ENCODE measurements at regions not wholly inside any gene's neighbourhood (a gene's known extent, or its start where the extent isn't known, plus 50 kb on each side); places are given as distances from the start of the nearest gene placed in this dataset.
"Not testable (repeated sequence)": the region's sequence is repeated elsewhere in the genome, so short reads cannot be mapped to it uniquely, and the experiment has no call there.

DNA sequence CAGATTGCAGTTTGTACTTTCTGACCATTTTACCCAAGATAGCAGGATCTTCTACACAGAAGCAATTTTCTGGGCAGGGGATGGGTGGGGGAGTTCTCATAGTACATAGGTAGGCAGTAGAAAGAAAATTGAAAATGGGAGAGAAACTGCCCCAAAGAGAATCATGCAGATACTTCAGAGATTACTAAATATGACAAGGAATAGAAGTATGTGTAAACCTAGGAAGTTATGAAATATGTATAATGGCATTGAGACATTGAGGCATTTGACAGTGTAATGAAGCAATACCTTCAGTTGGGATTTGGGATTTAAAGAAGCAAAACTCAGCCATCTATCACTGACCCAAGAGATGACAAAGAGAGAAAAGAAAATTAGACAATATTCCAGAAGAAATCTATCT is 233.0 kb downstream of the PTN start:
- H2AFZ ChIP-seq (ENCODE audit: low read depth): no peak overlapping the region
- peak; percentile 2; the same call in 1 of the 2 replicates for TF ChIP-seq GATA2 (CRISPR knock-in tag; IDR thresholded peaks at IDR 0.05)
- TF ChIP-seq NRF1 (IDR thresholded peaks at IDR 0.05; ENCODE audit: low read depth, low read length): no peak

GRCh38 chr7:137110091-137110509 is 233.4 kb downstream of the PTN start:
- Histone ChIP-seq H3K4me3 (ENCODE audit: low read depth in 2 of 2, low read length in 1 of 2) (no peak overlapping the region), H3K9ac (no peak overlapping the region), H3K27me3 (ENCODE audit: insufficient read depth) (no peaks in the 10 kb centered on the region), H3K27ac (ENCODE audit: low read depth in 2 of 2, low read length in 1 of 2) (no peak overlapping the region), H3K4me2 (no peak overlapping the region), H3K9me3 (no peaks in the 10 kb centered on the region), H3F3A (replicated peaks; ENCODE audit: insufficient read depth) (no peaks in the 10 kb centered on the region), H4K20me1 (ENCODE audit: insufficient read depth) (no peaks in the 10 kb centered on the region), H3K9me2 (no peaks in the 10 kb centered on the region), H2AFZ (ENCODE audit: low read depth) (no peak overlapping the region), H3K4me1 (ENCODE audit: control insufficient read depth in 1 of 2, insufficient read depth in 2 of 2, low read depth in 1 of 2, low read length in 1 of 2) (no peaks in the 10 kb centered on the region; a peak in 1 of 4 replicates), H3K79me2 (ENCODE audit: insufficient read depth) (no peaks in the 10 kb centered on the region), H3K36me3 (replicated peaks in 1 of 2; ENCODE audit: control insufficient read depth in 1 of 2, insufficient read depth in 2 of 2, low read length in 1 of 2) (no peaks in the 10 kb centered on the region)
- TF ChIP-seq GATA2 (CRISPR knock-in tag; IDR thresholded peaks at IDR 0.05) (peak; percentile 28; the same call in 1 of the 2 replicates), MXI1 (IDR thresholded peaks at IDR 0.05; ENCODE audit: low read depth, low read length) (no peak)
- WGBS (ENCODE audit: low lambda C conversion rate): 14% methylated on average over 3 of the region's 3 CpGs
- DNase-seq: peak; percentile 43
- POLR2A ChIA-PET: no interaction called here
- CTCF ChIA-PET: interaction anchor here (0.9 to 1.4 kb wide), 5 partner anchors 10 to 59 kb away, joined by 3 to 6 read pairs (median 4); no protein-coding TSS in a partner anchor

More for the DNA sequence above, 233.0 kb downstream of the PTN start:
- no peak for DNase-seq
- no peaks in the 10 kb centered on the region for H3K9me2 ChIP-seq
- no peaks in the 10 kb centered on the region for H3K36me3 ChIP-seq (replicated peaks in 1 of 2; ENCODE audit: control insufficient read depth in 1 of 2, insufficient read depth in 2 of 2, low read length in 1 of 2)
- no peak overlapping the region for H3K4me3 ChIP-seq (ENCODE audit: low read depth in 2 of 2, low read length in 1 of 2)
- no peak overlapping the region for H3K4me2 ChIP-seq
- H4K20me1 ChIP-seq (ENCODE audit: insufficient read depth): no peaks in the 10 kb centered on the region
- no peaks in the 10 kb centered on the region for H3K79me2 ChIP-seq (ENCODE audit: insufficient read depth)
- H3K9me3 ChIP-seq: no peaks in the 10 kb centered on the region
- H3K9ac ChIP-seq: no peak overlapping the region
- no peaks in the 10 kb centered on the region; a peak in 1 of 4 replicates for H3K4me1 ChIP-seq (ENCODE audit: control insufficient read depth in 1 of 2, insufficient read depth in 2 of 2, low read depth in 1 of 2, low read length in 1 of 2)
- ChIA-PET CTCF (interaction anchor here (1.3 to 1.4 kb wide), 3 partner anchors 10 to 59 kb away, joined by 4 to 6 read pairs (median 5); no protein-coding TSS in a partner anchor), POLR2A (no interaction called here)
- H3K27ac ChIP-seq (ENCODE audit: low read depth in 2 of 2, low read length in 1 of 2): no peak overlapping the region
- no peaks in the 10 kb centered on the region for H3F3A ChIP-seq (replicated peaks; ENCODE audit: insufficient read depth)
- no peaks in the 10 kb centered on the region for H3K27me3 ChIP-seq (ENCODE audit: insufficient read depth)

GRCh38 chr7:137107802-137108201 is 235.7 kb downstream of the PTN start:
- POLR2A ChIA-PET, H3K9me2 ChIP-seq, CTCF ChIA-PET: not testable (repeated sequence)

GRCh38 chr7:137103526-137103925 is 235.1 kb downstream of the CHRM2 start:
- H3K27ac ChIP-seq (ENCODE audit: low read depth in 2 of 2, low read length in 1 of 2); H2AFZ ChIP-seq (ENCODE audit: low read depth); H3K36me3 ChIP-seq (replicated peaks in 1 of 2; ENCODE audit: control insufficient read depth in 1 of 2, insufficient read depth in 2 of 2, low read length in 1 of 2); H3K4me2 ChIP-seq; H3F3A ChIP-seq (replicated peaks; ENCODE audit: insufficient read depth); DNase-seq; H3K27me3 ChIP-seq (ENCODE audit: insufficient read depth); H3K4me3 ChIP-seq (ENCODE audit: low read depth in 2 of 2, low read length in 1 of 2); H3K9me3 ChIP-seq; POLR2A ChIA-PET; H4K20me1 ChIP-seq (ENCODE audit: insufficient read depth); H3K4me1 ChIP-seq (ENCODE audit: control insufficient read depth in 1 of 2, insufficient read depth in 2 of 2, low read depth in 1 of 2, low read length in 1 of 2); H3K9me2 ChIP-seq; H3K79me2 ChIP-seq (ENCODE audit: insufficient read depth); H3K9ac ChIP-seq: not testable (repeated sequence)
- 44% methylated on average over 8 of the region's 8 CpGs for WGBS (ENCODE audit: low lambda C conversion rate)
- CTCF ChIA-PET: interaction anchor here (1.2 kb wide), 2 partner anchors 8 to 14 kb away, joined by 4 read pairs; no protein-coding TSS in a partner anchor

More at GRCh38 chr7:137107802-137108201, 235.7 kb downstream of the PTN start:
- H3K36me3 ChIP-seq (replicated peaks in 1 of 2; ENCODE audit: control insufficient read depth in 1 of 2, insufficient read depth in 2 of 2, low read length in 1 of 2); H4K20me1 ChIP-seq (ENCODE audit: insufficient read depth); H3K9me3 ChIP-seq; H3K4me2 ChIP-seq; H3K9ac ChIP-seq; H3K27ac ChIP-seq (ENCODE audit: low read depth in 2 of 2, low read length in 1 of 2); H3K4me3 ChIP-seq (ENCODE audit: low read depth in 2 of 2, low read length in 1 of 2); H3K79me2 ChIP-seq (ENCODE audit: insufficient read depth); H3K27me3 ChIP-seq (ENCODE audit: insufficient read depth); DNase-seq; H3K4me1 ChIP-seq (ENCODE audit: control insufficient read depth in 1 of 2, insufficient read depth in 2 of 2, low read depth in 1 of 2, low read length in 1 of 2); H3F3A ChIP-seq (replicated peaks; ENCODE audit: insufficient read depth); H2AFZ ChIP-seq (ENCODE audit: low read depth): not testable (repeated sequence)
- WGBS (ENCODE audit: low lambda C conversion rate): 11% methylated on average over 2 of the region's 2 CpGs
